22Rv1 (cell line): ENCODE measurements at regions not wholly inside any gene's neighbourhood (a gene's known extent, or its start where the extent isn't known, plus 50 kb on each side); places are given as distances from the start of the nearest gene placed in this dataset.
"Not testable (repeated sequence)": the region's sequence is repeated elsewhere in the genome, so short reads cannot be mapped to it uniquely, and the experiment has no call there.

Source experiments
- CTCF ChIP-seq: fragments of 450-650 bp; IDR thresholded peaks from 2 replicates; pipeline ENCODE4 v1.5.1; 2017; ENCODE audit warnings: mild to moderate bottlenecking
- ZFX ChIP-seq: fragments of 450-650 bp; IDR thresholded peaks from 2 replicates; pipeline ENCODE4 v1.6.1; 2017; ENCODE audit warnings: antibody characterized with exemption, borderline replicate concordance

- not testable (repeated sequence) for TF ChIP-seq CTCF, ZFX
Observed at GRCh38 chr21:17398954-17399353, 113.9 kb upstream of the CXADR start.
